ENCODE measurements at regions not wholly inside any gene's neighbourhood (a gene's known extent, or its start where the extent isn't known, plus 50 kb on each side); places are given as distances from the start of the nearest gene placed in this dataset.
"Not testable (repeated sequence)": the region's sequence is repeated elsewhere in the genome, so short reads cannot be mapped to it uniquely, and the experiment has no call there.

DNA sequence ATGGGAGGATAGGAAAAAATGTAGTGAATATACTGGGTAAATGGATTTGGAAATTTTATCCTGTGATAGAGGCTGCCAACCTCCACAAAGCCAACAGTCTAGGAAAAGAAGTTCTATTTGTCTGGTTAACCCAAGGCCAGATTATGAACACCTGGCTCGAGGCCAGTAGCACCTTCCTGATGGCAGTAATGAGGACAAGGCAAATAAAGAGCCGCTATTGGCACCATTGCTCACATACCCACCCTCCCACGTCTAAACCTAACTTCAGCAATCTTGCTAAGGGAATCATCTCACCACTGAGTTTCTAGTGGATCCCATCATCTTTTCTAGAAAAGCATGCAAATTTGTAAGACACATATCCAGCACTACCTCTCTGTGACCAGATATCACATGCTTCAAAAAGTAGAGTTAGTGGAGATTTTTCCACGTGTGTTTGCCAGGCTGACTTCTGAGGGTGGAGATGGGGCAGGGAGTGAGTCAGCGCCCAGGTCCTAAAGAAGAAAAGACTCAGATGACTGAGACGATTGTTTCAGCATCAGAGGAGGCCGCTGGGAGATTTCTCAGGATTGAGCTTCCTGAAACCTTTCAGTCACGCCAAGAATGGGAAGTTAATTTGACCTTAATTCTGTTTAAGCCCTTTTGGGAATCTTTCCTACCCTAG is 362.9 kb downstream of the EMP1 start:
- no peak for ATAC-seq

DNA sequence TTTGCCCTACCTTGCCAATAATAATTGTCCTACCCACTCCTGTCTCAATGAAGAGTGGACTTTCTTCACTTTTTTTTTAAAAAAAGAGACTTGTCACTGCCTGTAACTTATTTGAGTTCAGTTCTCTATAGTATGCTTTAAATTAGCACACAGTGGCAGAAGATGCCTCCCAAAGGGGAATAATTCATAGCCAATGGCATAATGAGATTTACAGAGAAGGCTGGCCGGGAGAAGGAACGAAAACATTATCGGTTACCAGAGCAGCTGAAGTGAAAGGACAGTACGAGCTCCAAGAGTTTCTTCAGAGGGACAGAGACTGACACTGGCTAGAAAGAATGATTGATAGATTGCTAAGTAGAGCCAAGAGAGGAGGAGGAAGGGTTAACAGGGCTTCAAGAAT is 356.3 kb downstream of the EMP1 start:
- ATAC-seq: no peak

DNA sequence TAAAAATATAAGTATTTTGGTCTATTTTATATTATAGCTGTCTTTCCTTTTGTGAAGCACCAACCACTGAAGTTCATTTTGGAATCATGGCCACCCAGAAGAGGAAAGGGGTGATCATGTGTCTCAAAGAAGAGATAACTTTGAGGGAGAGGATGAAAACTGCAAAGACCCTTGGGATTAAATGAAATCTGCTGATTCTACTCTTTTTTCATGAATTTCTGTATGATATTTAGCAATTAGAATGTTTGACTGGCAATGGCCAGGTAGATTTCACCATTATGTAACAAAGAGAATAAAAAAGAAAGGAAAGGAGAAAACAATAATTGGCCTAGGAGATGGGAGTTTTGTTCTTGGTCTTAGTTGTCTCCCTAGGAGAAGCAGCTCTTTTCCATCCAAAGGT is 350.8 kb downstream of the EMP1 start:
- no peak for ATAC-seq

DNA sequence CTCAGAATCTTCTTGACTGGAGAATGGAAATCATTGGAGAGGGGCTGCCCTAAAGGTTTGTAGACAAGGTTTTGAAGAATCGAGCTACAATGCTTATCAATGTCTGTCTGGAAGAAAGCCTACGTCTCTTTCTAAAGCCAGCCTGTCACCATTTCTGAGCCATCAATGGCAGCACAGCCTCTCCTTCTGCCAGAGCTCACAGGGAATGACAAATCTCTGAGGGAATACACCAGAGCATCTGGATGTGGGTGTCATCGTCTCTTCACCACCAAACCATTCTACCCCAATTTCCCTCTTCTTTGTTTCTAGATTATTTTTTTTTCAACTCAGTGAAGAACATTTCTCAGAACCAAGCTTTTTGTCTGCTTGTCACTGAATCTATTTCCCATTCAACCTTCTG is 349.7 kb downstream of the EMP1 start:
- ATAC-seq: no peak

DNA sequence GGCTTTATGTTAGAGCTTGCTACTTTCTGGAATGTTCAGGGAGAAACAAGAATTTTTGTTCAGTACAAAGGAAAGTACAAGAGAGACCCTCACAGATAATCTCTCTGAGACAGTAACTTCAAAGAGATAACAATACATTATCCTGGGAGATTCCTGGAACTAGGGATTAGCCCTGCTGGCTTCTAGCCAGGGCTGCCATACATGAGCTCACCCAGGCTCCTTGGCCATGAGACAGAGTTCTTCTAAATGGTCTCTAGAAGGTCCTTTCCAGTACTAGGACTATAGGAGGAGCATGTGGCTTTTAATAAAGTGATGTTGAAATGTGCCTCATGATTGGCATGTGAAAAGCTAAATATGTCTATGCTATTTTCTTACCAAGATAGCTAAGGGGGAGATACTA is 342.5 kb downstream of the EMP1 start:
- ATAC-seq: no peak

DNA sequence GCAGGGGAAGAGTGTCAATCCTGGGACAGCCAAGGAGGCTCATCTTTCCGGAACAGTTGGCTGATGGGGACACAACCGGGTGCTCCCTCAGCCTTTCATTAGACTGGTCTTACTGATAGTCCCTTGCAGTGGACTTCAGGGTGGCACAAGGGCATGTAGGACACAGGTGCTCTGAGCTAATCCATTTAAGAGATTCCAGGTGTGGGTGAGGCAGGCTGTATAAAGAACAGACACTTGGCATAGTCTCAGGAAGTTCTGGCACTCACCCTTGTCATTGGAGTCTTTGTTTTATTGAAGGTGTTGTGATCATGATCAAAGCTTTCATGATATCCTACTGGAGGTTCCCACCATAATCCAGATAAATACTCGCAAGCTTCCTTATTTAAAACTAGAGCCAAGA is 341.6 kb downstream of the EMP1 start:
- no peak for ATAC-seq

DNA sequence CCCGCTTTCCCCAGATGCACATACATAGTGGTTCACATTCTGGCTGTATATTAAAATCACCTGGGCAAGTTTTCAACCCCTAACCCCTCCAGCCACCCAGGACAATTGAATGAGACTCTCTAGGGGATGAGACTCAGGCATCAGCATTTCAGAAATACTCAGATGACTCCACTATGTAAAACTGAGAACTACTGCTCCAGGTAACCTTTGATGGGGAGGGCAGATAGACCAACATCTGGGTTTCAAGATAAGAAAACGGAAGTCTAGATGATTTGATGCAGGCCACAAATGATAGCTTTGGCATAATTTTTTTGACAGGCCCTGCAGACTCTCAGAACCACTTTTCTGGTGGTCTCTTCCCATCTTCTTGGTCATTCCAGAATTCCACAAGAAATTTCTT is 341.1 kb downstream of the EMP1 start:
- ATAC-seq: no peak

DNA sequence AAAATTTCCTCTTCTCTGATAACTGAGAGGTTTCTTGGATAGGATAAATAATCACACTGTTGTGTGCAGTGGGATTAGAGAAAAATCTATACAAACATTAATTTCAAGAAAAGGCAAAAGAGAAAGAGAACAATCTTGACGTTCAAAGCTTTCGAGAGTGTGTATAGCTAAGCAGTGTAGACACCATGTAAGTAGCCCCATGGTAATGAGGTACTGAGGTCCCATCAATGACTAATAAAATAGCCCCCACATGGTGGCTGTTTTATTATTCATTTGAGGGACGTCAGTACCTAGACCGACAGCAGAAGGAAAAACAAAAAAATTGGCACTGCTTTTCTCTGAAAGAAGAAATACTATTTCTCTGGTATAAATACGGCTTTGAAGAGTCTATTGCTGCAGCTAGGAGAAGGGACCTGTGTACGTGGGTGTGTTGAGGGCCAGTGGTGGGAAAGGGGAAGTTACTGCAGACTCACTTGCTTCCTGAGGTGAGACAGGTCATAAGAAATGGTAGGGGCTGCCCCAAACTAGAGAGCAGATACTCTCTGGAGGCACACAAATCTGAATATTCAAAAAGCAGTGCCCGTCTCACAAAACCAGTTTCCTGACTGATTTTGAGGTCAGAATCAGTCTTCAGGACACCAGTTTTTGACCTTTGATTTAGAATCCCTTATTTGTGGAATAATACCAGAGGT is 339.8 kb downstream of the EMP1 start:
- ATAC-seq: peak; percentile 73

DNA sequence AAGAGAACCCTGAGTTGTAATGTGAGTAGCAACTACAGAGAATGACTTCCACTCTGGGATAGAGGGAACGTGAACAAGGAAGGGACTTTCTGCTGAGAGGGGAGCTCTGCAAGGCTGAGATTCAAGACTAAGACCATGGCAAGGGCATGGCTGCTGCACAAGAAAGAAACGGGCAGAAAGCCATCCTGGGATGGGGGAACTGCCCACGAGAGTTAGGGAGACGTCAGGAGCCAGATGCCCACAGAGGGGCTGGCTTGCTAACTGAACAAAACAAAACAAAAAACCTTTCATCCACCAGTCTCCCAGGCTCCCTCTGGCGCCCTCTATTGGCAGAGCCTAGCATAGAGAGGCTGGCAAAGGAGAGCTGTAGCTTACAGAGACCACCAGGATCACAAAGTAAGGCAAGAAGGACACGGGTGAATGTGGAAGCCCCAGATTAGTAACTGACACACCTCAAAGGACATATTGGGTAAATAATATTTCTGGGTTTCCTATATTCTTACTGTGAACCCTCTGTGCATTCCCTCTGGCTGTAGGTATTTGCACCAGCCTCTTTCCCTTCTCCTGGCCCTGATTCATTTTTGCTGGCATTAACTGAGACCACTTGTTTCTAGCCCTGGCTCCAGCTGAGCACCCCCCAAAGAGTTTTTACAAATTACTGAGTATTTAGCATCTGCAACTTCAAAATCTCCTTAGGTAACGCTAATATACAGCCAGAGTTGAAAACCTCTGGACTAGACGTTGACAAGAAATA is 338.3 kb downstream of the EMP1 start:
- no peak for ATAC-seq

DNA sequence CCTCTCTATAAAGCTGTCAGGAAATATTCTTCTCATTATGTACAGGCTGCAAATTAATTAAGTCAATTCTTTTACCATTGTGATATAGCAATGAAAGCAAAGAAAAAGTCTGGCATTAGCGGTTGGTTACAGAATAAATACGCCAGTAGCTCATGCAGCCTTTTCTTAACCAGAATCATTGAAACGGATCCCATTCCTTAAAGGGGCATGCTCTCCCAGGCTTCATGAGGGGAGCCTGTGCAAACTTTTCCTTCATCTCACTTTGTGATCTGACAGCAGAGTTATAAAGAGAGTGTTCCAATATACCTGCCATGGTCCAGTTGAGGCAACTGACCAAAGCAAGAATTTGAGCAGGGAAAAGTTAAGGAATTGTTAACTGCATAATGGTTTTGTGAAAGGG is 337.7 kb downstream of the EMP1 start:
- ATAC-seq: no peak

DNA sequence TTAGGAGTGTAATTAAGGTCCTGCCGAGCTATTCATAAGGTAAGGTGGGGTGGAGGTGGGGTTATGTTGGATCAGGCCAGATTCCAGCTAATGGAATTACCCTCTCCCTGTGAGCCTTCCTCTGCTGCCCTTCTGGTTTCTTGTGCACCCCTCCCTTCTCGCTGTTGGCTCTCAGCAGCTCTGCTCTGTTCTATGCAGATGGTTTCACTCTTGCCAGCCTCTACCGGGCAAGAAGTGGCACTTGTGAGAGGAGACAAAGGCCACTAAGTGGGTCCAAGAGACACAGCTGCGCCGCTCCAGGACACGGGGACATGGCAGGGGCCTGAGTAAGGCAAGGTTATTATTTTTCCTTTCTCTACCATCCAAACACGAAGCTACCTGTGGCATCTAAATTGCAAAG is 334.4 kb downstream of the EMP1 start:
- ATAC-seq: no peak

DNA sequence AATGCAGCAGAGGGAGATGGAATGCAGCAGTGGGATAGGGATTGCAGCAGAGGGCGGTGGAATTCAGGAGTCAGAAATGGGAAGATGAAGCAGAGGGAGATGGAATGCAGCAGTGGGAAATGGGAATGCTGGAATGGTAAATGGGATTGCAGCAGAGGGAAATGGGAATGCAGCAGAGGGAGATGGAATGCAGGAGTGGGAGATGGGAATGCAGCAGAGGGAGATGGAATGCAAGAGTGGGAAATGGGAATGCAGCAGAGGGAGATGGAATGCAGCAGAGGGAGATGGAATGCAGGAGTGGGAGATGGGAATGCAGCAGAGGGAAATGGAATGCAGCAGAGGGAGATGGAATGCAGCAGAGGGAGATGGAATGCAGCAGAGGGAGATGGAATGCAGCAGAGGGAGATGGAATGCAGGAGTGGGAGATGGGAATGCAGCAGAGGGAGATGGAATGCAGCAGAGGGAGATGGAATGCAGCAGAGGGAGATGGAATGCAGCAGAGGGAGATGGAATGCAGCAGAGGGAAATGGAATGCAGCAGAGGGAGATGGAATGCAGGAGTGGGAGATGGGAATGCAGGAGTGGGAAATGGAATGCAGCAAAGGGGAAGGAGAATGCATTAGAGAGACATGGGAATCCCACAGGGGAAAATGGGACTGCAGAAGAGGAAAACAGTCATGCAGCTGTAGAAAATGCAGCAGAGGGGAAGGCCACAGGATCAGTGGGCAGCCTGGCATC is 329.8 kb downstream of the EMP1 start:
- ATAC-seq: not testable (repeated sequence)

DNA sequence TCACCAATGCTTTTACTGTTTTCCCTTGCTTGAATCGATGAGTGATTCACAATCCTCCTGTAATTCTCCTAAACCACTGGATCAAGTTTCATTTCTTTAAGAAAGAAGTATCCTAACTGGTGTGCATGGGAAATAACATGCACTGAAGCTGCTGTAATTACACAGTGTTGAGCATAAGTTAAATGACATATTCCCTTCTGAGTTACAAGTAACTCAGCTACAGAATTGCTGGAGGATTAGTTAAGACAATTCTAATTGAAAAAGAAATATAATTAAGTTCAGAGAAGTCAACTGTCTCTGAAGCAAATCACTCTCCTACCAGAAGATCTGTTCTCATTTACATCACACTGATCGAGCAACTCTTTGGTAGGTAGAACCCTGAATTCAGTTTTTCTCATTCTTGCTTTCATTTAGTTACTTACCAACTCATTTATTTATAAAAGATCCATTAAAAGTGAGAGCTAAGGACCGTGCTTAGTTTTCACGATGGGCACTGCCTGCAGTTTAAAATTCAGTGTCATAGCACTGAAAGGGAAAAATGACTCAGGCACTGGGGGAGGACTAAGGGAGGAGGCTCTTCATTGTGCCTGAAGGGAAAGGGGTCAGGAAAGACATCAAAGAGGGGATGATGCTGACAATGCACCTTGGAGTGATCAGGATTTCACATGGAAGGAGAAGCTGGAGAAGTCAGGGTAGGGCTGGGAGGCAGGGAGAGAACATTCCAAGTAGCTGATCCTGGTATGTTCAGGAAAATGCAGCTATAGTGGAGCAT is 327.2 kb downstream of the EMP1 start:
- ATAC-seq: no peak

DNA sequence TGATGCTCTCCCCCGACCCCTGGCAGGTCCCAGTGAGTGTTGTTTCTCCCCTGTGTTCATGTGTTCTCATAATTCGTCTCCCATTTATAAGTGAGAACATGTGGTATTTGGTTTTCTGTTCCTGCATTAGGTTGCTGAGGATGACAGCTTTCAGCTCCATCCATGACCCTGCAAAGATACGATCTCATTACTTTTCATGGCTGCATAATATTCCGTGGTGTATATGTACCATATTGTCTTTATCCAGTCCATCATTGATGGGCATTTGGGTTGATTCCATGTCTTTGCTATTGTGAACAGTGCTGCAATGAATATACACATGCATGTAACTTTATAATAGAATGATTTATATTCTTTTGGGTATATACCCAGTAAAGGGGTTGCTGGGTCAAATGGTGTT is 321.5 kb downstream of the EMP1 start:
- not testable (repeated sequence) for ATAC-seq

DNA sequence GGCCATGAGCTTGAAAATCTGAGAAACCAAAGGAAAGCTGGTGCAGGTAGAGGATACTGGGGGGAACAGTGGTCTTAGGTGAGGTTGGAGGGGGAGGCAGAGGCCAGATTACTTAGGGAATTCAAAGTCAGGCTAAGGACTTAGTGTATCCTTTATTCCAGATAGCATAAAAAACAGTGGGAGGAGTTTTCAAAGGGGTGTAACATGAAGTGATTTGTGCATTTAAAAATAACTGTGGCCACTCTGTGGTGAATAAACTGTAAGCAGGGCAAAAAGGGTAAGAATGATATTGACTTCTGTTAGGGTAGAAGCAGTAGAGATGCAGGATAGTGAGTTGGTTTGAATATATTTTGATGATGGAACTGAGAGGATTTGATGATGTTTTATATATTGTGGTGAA is 313.2 kb downstream of the EMP1 start:
- ATAC-seq: no peak

DNA sequence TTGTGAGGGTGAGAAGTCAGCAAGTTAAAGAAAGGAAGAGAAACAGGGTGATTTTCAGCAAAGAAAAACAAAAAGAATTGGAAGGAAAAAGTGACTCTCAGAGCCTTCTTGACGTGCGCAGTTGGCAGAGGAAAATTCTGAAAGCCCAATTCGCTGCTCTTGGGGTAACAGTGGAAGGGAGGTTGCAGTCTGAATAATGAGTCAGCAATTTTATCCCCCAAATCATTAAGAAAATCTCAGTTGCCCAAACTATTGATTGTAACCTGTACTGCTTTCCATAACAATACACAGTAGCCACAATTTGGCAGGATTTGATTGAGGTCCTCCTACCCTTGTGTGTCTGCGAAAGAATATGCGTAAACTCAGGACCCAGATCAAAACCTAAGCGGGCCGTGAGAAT is 309.1 kb downstream of the EMP1 start:
- no peak for ATAC-seq

DNA sequence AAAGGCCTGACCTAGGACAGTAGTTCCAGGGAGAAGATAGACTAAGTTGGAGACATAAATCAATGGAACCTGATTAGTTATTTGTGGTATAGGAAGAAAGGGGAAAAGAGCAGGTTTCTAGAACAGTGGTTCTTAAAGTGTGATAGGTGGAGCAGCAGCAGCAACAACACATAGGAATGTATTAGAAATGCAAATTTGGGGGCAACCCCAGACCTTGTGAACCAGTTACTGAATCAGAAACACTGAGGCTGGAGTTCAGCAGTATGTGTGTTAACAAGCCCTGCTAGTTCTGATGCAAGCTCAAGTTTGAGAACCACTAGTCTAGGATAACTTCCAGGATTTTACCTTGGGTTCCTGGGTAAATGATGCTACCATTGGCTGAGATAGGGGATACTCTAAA is 308.7 kb downstream of the EMP1 start:
- ATAC-seq: no peak

DNA sequence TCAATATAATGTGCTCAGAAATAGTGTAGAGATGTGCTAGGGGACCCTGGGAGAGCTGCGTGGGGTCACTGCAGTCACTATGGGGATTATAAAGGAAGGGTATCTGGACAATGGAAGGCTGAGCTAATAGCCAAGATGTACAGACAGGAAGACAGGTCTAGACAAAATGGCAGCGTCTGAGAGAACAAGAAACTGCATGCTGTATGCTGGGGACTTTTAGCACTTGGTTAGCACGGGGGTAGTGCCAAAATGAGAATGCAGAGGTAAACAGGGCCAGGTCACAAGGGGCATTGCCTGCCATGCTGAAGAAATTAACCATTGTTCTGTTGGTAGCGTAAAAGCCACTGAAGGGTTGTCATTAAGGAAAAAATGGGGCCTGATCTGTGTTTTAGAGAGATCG is 308.2 kb downstream of the EMP1 start:
- no peak for ATAC-seq

DNA sequence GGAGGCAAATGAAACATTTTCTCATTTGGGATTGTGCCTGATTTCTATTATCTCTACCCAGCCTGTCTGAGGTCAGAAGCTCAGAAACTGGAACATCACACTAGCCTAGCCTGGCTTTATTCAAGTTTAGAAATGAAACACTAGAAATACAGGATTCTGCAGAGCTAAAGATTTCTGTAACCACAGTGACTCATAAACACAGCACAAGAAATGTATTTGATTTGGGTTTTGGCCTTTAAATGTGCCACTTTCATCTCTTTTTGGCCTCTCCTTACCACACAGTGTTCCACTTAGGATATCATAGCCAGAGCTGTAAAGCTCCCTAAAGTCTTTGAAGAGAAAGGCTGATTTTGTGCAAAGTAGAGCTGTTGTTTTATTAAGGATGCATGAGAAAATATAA is 307.5 kb downstream of the EMP1 start:
- ATAC-seq: no peak

DNA sequence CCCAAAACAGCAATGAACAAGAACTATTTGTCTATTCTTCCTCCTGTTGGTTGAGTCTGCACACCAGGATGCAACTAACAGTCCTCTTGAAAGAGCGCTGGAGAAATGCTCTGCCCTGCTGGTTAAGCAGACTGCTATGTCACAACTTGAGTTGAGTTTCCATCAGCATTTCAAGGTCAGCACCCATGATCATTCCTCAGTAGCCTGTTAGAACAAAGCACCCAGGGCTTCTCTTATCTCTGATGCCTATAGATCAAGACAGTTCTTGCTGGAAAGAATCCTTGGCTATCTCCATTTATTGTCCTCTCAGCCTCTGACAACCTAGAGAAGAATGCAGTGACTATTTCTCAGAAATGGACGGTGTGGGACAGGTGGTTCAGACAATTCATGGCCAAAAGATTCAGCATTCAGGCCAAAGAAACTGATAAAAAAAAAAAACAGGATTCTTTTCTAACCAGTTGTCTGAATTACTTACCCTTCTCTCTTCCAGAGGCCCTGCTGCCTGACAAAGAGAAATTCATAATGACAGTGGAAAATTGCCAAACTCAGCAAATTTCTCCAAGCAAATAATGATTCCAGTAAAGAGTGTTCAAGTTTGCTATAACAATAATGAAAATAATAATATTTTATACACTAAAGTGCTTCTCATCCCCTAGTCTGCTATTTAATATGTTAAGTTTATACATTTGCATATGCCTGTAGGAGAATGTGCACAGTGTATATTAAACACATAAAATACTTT is 306.7 kb downstream of the EMP1 start:
- ATAC-seq: no peak

DNA sequence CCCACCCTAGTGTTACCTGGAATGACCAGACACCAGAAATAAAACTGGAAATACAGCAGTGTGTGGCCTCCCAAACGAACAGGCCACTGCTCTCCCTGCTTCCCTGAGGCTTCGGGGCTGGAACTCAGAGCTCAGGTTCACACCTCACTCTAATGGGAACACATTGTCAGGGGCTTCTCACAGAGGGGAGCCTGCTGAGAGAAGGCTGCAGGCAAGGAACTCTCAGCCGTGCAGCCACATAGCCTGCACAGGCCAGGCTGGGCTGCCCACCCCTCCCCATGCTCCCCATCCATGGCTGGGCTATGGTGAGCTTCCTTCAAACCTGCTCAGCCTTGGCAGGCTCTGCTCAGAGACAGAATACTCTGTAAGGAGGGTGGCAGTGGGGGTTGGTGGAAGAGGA is 302.5 kb downstream of the EMP1 start:
- ATAC-seq: no peak

DNA sequence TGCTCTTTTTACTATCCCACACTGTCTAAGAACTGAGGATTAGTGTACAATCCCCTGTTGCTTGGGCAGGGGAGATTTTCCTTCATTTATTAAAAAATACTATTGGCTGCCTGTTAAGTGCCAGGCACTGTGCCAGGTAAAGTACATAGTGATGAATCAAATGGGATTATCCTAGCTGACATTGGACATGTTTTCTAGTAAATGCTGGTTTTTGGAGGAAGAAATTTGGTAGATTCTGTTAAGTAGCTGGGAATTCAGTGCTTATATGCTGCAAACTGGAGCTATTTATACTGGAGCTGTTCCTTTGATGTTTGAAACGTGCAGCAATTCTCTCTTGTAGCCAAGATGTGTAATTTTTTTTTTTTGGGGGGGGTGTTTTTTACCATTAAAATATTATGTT is 299.6 kb downstream of the EMP1 start:
- no peak for ATAC-seq

All from esophagus mucosa (tissue), 1 donor.